Right lobe of liver (tissue), 4 donors: ENCODE measurements at regions not wholly inside any gene's neighbourhood (a gene's known extent, or its start where the extent isn't known, plus 50 kb on each side); places are given as distances from the start of the nearest gene placed in this dataset.

Experiments
- CTCF ChIP-seq, 4 donors: fragments of 200-600 bp in 3 of 4; fragments of 450-650 bp in 1 of 4; IDR thresholded peaks; one replicate each; pipeline versions ENCODE4 v1.5.1 to v1.8.0; 2016 to 2022; ENCODE audit warnings: antibody characterized with exemption in 4 of 4, mild to moderate bottlenecking in 2 of 4
- POLR2A ChIP-seq: fragments of 450-650 bp; IDR thresholded peaks from one replicate; pipeline ENCODE4 v1.6.1; 2017; ENCODE audit warnings: antibody characterized with exemption, mild to moderate bottlenecking
- donor health status: DM: no; HTN: no; CAD: no.
- donor health status: DM: no; HTN: no; CAD: no.
- donor health status: DM: no; HTN: yes; CAD: no.

GRCh38 chr5:174221946-174222345, 176.4 kb downstream of the NSG2 start:
- TF ChIP-seq CTCF (IDR thresholded peaks at IDR 0.05) = no peak
- no peak for TF ChIP-seq POLR2A
